ENCODE measurements at regions not wholly inside any gene's neighbourhood (a gene's known extent, or its start where the extent isn't known, plus 50 kb on each side); places are given as distances from the start of the nearest gene placed in this dataset.
"Not testable (repeated sequence)": the region's sequence is repeated elsewhere in the genome, so short reads cannot be mapped to it uniquely, and the experiment has no call there.

DNA sequence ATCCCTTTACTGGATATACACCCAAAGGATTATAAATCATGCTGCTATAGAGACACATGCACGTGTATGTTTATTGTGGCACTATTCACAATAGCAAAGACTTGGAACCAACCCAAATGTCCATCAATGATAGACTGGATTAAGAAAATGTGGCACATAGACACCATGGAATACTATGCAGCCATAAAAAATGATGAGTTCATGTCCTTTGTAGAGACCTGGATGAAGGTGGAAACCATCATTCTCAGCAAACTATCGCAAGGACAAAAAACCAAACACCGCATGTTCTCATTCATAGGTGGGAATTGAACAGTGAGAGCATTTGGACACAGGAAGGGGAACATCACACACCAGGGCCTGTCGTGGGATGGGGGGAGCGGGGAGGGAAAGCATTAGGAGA lies 52.4 kb upstream of the FAM135A start:
- not testable (repeated sequence) for FAIRE-seq; DNase-seq (ENCODE audit: low spot score)

DNA sequence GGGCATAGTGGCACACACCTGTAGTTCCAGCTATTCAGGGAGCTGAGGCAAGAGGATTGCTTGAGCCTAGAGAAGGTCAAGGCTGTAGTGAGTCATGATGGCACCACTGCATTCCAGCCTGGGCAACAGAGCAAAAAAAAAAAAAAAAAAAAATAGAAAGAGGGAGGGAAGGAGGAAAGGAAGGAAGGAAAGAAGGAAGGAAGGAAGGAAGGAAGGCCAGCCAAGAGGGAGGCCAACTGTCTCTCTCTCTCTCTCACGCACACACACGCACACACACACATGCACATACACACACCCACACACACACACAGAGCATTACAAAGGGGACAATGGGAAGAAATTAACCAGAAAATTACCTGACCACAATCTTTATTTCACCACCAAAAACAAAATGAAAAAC lies 50.6 kb upstream of the COL9A1 start:
- DNase-seq (ENCODE audit: low spot score), result peak; percentile 15
- no peak for FAIRE-seq

Measured in RCC 7860 (cell line).